Heart left ventricle (tissue), 13 donors: ENCODE measurements at regions not wholly inside any gene's neighbourhood (a gene's known extent, or its start where the extent isn't known, plus 50 kb on each side); places are given as distances from the start of the nearest gene placed in this dataset.

Source experiments
- CTCF ChIP-seq, 12 donors: fragments of 200-600 bp; sonication (generic) in 4 of 12; IDR thresholded peaks; one replicate each; pipeline versions ENCODE4 v1.5.0 to v1.8.0; 2018 to 2022; ENCODE audit warnings: antibody characterized with exemption in 12 of 12, mild to moderate bottlenecking in 5 of 12
- POLR2A ChIP-seq, 2 donors: fragments of 450-650 bp; IDR thresholded peaks; one replicate each; pipeline ENCODE4 v1.6.1; 2017; ENCODE audit warnings: antibody characterized with exemption in 2 of 2, mild to moderate bottlenecking in 2 of 2, moderate library complexity in 2 of 2
- donor health status: ischemic (EF 13 %, LVEDD 7.1; RV severe dilation, severe dysfunction).
- donor health status: DM: no; HTN: yes; CAD: no.
- donor health status: DM: no; HTN: no; CAD: no.
- donor health status: ischemic (EF 25% LVEDD 6.9; RV normal size, moderate dysfunction).
- donor health status: ischemic (EF 25% LVEDD 5.7; RV mildly dilated, moderate dysfunction).
- donor health status: ischemic (EF 35%, LVEDD 5.7; RV mildly dilated, moderate dysfunction).
- donor health status: nonischemic (EF 11% LVEDD 7.7; RV severe dilation, severe dysfunction).
- donor health status: DM: yes; HTN: yes; CAD: no.
- donor health status: PGD.
- donor health status: ischemic (EF 29% LVEDD 5.4; RV normal size, mild dysfunction).
- donor health status: nonischemic (EF 23%, LVEDD 6.1; RV moderate dilation, normal function).

- no peak for TF ChIP-seq CTCF (IDR thresholded peaks at IDR 0.05)
- no peak for TF ChIP-seq POLR2A (IDR thresholded peaks at IDR 0.05)
Observed at GRCh38 chr13:100922599-100922998, 248.0 kb upstream of the TMTC4 start.
